ENCODE measurements at regions not wholly inside any gene's neighbourhood (a gene's known extent, or its start where the extent isn't known, plus 50 kb on each side); places are given as distances from the start of the nearest gene placed in this dataset.

DNA sequence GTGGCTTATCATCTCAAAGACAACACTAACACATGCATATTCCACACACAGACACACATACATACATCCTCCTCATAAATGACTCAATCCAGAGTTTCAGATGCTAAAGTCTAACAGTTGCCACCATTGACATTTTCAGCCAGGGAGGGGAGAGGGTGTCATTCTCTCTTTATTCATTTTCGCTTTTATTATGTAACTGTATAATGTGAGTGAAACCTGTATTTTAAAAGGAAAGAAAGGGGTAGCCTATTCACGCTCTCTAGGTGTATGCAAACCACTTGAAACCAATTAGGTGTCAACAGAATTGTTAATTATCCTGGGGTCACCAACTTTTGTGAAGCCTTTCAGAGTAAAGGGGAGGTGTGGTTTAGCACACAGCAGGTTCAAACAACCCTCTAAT, 1282.9 kb downstream of the ROBO2 start:
- TF ChIP-seq, protein P1, sequence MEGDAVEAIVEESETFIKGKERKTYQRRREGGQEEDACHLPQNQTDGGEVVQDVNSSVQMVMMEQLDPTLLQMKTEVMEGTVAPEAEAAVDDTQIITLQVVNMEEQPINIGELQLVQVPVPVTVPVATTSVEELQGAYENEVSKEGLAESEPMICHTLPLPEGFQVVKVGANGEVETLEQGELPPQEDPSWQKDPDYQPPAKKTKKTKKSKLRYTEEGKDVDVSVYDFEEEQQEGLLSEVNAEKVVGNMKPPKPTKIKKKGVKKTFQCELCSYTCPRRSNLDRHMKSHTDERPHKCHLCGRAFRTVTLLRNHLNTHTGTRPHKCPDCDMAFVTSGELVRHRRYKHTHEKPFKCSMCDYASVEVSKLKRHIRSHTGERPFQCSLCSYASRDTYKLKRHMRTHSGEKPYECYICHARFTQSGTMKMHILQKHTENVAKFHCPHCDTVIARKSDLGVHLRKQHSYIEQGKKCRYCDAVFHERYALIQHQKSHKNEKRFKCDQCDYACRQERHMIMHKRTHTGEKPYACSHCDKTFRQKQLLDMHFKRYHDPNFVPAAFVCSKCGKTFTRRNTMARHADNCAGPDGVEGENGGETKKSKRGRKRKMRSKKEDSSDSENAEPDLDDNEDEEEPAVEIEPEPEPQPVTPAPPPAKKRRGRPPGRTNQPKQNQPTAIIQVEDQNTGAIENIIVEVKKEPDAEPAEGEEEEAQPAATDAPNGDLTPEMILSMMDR (IDR thresholded peaks at IDR 0.05) = no peak
- TF ChIP-seq POLR2A (IDR thresholded peaks at IDR 0.05) = no peak

All from upper lobe of left lung (tissue), 4 donors.